GM03348 (cell line): ENCODE measurements at regions not wholly inside any gene's neighbourhood (a gene's known extent, or its start where the extent isn't known, plus 50 kb on each side); places are given as distances from the start of the nearest gene placed in this dataset.
"Not testable (repeated sequence)": the region's sequence is repeated elsewhere in the genome, so short reads cannot be mapped to it uniquely, and the experiment has no call there.

Experiments
- DNase-seq: peaks from one replicate; pipeline ENCODE4 v3.0.0; 2012; ENCODE audit warnings: low spot score

- no peak for DNase-seq
Measured at GRCh38 chr20:12737900-12738299, 270.9 kb upstream of the SPTLC3 start.

GRCh38 chr20:12740647-12741046 lies 268.1 kb upstream of the SPTLC3 start:
- no peak for DNase-seq

GRCh38 chr20:12744037-12744436 lies 264.7 kb upstream of the SPTLC3 start:
- no peak for DNase-seq

- no peak for DNase-seq
Measured at GRCh38 chr20:12748359-12748994, 260.3 kb upstream of the SPTLC3 start.

- no peak for DNase-seq
Measured at GRCh38 chr20:12750221-12750620, 258.6 kb upstream of the SPTLC3 start.

- DNase-seq = not testable (repeated sequence)
Measured at GRCh38 chr20:12752900-12753693, 255.7 kb upstream of the SPTLC3 start.

GRCh38 chr20:12753742-12754141 lies 255.0 kb upstream of the SPTLC3 start:
- DNase-seq = not testable (repeated sequence)

- DNase-seq = not testable (repeated sequence)
Measured at GRCh38 chr20:12759493-12759892, 249.3 kb upstream of the SPTLC3 start.

GRCh38 chr20:12762725-12763124 lies 246.0 kb upstream of the SPTLC3 start:
- DNase-seq = no peak

GRCh38 chr20:12763406-12763805 lies 245.4 kb upstream of the SPTLC3 start:
- DNase-seq = no peak

GRCh38 chr20:12764053-12764452 lies 244.7 kb upstream of the SPTLC3 start:
- DNase-seq = no peak

- no peak for DNase-seq
Measured at GRCh38 chr20:12764851-12765250, 243.9 kb upstream of the SPTLC3 start.

GRCh38 chr20:12773936-12774335 lies 234.8 kb upstream of the SPTLC3 start:
- no peak for DNase-seq

- DNase-seq = no peak
Measured at GRCh38 chr20:12775041-12775440, 233.7 kb upstream of the SPTLC3 start.

- no peak for DNase-seq
Measured at GRCh38 chr20:12777016-12777415, 231.8 kb upstream of the SPTLC3 start.

GRCh38 chr20:12786276-12786675 lies 222.5 kb upstream of the SPTLC3 start:
- DNase-seq = no peak

GRCh38 chr20:12788632-12789299 lies 220.0 kb upstream of the SPTLC3 start:
- DNase-seq = no peak

- no peak for DNase-seq
Measured at GRCh38 chr20:12790859-12791258, 217.9 kb upstream of the SPTLC3 start.

GRCh38 chr20:12798286-12798685 lies 210.5 kb upstream of the SPTLC3 start:
- DNase-seq = no peak

GRCh38 chr20:12808006-12808567 lies 200.7 kb upstream of the SPTLC3 start:
- no peak for DNase-seq

GRCh38 chr20:12815231-12815768 lies 193.5 kb upstream of the SPTLC3 start:
- no peak for DNase-seq

GRCh38 chr20:12815778-12816408 lies 192.9 kb upstream of the SPTLC3 start:
- no peak for DNase-seq
